Mucosa of stomach (tissue), 1 donor: ENCODE measurements at regions not wholly inside any gene's neighbourhood (a gene's known extent, or its start where the extent isn't known, plus 50 kb on each side); places are given as distances from the start of the nearest gene placed in this dataset.
"Not testable (repeated sequence)": the region's sequence is repeated elsewhere in the genome, so short reads cannot be mapped to it uniquely, and the experiment has no call there.

Experiments
- H3K27me3 ChIP-seq: one replicate; pipeline ENCODE4 v1.7.0; 2013; ENCODE audit warnings: mild to moderate bottlenecking, low read length; ENCODE audit not compliant: control insufficient read depth, insufficient read depth
- H3K36me3 ChIP-seq: one replicate; pipeline ENCODE4 v1.7.0; 2013; ENCODE audit warnings: low read length; ENCODE audit not compliant: control insufficient read depth, insufficient read depth
- H3K4me1 ChIP-seq: one replicate; pipeline ENCODE4 v1.7.0; 2013; ENCODE audit warnings: mild to moderate bottlenecking, low read length; ENCODE audit not compliant: control insufficient read depth, insufficient read depth
- H3K4me3 ChIP-seq: one replicate; pipeline ENCODE4 v1.7.0; 2013; ENCODE audit warnings: low read length
- H3K9ac ChIP-seq: one replicate; pipeline ENCODE4 v1.7.0; 2013; ENCODE audit warnings: mild to moderate bottlenecking, low read length, moderate library complexity
- H3K9me3 ChIP-seq: one replicate; pipeline ENCODE4 v1.7.0; 2013; ENCODE audit warnings: mild to moderate bottlenecking, low read length, moderate library complexity; ENCODE audit not compliant: control insufficient read depth
- donor health status: Pancreatic carcinoma.

DNA sequence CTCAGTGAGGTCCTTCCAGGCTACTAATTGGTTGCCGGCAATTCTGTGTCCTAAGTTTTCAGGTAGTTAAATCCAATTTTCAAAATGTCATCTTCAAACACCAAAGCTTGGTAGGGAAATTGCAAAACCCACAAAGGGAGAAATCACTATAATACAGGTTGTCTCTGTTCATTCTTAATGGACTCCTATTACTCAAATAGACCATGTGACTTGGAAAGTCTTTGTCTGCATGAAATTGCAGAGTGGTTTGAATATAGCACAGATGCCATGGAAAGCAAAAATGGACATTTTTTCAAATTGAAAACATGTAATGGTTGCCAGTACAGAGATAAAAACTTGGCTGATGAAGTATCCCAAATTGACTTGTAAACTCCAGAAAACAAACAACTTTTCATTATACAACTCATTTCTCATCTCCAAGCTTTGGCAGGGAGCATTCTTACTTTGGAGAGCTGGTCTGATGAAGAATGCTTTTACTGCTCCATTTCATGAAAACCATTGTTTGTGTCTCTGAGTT, 169.5 kb upstream of the PKN2 start:
- Histone ChIP-seq H3K9ac (no peak overlapping the region), H3K27me3 (no peaks in the 10 kb centered on the region), H3K4me3 (no peak overlapping the region), H3K9me3 (no peaks in the 10 kb centered on the region), H3K36me3 (no peaks in the 10 kb centered on the region), H3K4me1 (no peaks in the 10 kb centered on the region)

DNA sequence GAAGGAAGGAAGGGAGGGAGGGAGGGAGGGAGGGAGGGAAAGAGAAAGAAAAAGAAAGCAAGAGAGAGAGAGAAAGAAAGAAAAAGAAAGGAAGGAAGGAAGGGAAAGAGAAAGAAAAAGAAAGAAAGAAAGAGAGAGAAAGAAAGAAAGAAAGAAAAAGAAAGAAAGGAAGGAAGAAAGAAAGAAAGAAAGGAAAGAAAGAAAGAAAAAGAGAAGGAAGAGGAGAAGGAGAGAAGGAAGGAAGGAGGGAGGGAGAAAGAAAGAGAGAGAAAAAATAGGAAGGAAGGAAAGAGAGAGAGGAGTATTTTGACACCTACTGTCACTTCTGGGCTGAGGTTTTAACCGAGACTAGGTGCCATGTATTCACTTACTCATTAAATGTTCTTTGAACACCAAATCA, 166.6 kb upstream of the PKN2 start:
- H3K9me3 ChIP-seq, H3K36me3 ChIP-seq, H3K4me1 ChIP-seq, H3K9ac ChIP-seq, H3K4me3 ChIP-seq, H3K27me3 ChIP-seq: not testable (repeated sequence)

DNA sequence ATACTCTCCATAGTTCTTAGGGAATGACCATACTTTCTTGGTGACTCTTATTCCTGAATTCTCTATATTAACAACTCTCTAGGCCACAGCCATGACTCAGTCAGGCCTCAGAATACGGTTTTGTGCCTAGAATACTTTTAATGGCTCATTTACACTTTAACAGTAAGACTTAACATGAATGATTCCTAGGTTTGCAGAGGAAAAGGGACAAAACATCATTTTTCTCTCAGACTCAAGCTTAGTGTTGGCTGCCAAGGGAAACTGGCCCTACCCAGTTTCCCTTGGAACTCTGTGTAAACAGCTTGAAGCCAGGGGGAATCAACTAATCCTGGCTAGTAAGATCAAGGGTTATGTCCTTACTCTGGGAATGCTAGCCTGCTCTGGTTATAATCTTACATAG, 164.9 kb upstream of the PKN2 start:
- H3K9ac ChIP-seq: no peak overlapping the region
- no peak overlapping the region for H3K4me3 ChIP-seq
- H3K27me3 ChIP-seq: no peaks in the 10 kb centered on the region
- H3K4me1 ChIP-seq: no peaks in the 10 kb centered on the region
- H3K9me3 ChIP-seq: no peaks in the 10 kb centered on the region
- H3K36me3 ChIP-seq: no peaks in the 10 kb centered on the region

DNA sequence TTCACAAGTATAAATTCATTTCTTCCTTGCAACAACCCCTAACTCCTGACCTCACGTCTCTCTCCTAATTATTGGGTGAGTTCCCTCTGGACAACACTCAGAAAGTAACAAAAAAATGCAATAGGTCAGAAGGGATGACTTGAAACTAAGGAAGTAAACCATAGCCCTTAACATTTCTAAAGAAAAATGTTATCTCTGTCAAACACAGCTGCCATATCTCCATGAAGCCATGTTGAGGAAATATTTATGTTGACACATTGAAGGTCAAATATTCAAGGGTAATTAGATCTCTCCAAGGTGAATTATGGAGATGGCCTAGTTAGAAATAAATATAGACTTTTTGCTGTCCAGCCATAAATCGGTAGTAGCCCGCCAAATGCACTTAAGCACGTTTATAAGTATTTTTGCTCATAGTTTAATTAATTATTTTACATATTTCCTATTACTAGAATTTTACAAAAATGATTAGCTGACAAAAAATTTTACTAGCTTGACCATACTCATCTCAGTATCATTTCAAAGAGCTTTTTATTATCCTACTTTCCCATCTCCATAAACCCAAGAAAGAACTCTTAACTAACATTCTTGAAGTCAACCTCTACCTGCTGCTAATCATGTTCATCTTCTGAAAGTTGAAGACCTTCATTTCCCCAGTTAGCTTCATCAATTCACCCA, 160.1 kb upstream of the PKN2 start:
- H3K4me1 ChIP-seq: no peaks in the 10 kb centered on the region
- no peaks in the 10 kb centered on the region for H3K36me3 ChIP-seq
- no peak overlapping the region for H3K4me3 ChIP-seq
- no peaks in the 10 kb centered on the region for H3K9me3 ChIP-seq
- no peaks in the 10 kb centered on the region for H3K27me3 ChIP-seq
- H3K9ac ChIP-seq: no peak overlapping the region

DNA sequence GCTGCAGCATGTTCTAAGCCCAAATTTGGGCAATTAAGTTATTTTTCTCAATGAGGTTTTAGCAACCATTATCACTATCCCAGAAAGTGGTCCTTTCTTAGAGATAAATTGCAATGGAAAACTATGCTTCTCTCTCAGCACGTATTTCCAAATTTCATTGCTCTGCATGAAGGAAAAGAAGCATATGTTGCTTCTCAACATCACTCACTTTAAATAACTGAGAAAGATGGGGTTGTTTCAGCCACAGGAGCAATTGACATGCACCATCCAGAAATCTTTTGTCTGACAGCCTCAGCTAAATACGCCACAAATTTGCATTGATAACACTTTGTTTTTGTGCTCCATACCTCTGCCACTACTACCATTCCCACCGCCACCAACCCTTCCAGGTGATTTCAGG, 157.6 kb upstream of the PKN2 start:
- Histone ChIP-seq H3K27me3 (no peaks in the 10 kb centered on the region), H3K4me1 (no peaks in the 10 kb centered on the region), H3K9me3 (no peaks in the 10 kb centered on the region), H3K36me3 (no peaks in the 10 kb centered on the region), H3K4me3 (no peak overlapping the region), H3K9ac (no peak overlapping the region)

DNA sequence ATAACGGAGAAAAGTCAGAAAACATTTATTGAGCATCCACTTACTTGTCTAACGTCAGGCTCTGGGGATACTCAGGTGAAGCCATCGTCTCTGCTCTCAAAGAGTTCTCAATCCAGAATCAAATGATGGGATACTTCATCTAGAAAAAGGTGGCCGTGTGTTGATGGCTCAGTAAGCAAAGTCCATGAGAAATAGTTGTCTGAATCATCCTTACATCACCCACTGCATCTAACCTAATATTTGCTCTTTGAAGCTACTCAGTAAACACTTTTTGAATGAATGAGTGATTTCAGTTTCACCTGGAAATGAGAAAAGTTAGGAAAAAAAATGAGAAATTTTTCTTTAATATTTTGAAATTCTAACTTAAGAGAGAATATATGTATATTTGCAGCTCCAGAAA, 155.3 kb upstream of the PKN2 start:
- no peak overlapping the region for H3K4me3 ChIP-seq
- no peak overlapping the region for H3K9ac ChIP-seq
- H3K27me3 ChIP-seq: no peaks in the 10 kb centered on the region
- H3K4me1 ChIP-seq: no peaks in the 10 kb centered on the region
- H3K36me3 ChIP-seq: no peaks in the 10 kb centered on the region
- no peaks in the 10 kb centered on the region for H3K9me3 ChIP-seq

DNA sequence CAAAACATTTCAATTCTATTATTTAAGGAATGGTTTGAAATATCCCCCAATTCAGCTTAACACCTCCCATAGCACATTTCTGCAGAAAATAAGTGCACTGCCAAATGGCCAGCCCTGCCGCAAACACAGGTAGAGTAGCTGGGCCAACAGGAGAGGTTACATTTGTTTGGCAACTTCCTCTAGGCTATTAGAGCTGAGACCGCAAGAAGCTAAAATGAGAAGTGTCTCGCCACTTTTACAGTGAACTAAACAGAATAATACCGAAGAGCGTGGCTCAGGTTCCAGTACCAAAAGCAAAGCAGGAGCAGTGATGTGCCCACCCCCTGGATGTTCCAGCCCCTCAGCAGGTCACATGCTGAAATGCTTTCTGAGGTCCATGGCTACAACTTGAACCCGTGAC, 154.5 kb upstream of the PKN2 start:
- Histone ChIP-seq H3K9ac (no peak overlapping the region), H3K4me3 (no peak overlapping the region), H3K9me3 (no peaks in the 10 kb centered on the region), H3K4me1 (no peaks in the 10 kb centered on the region), H3K36me3 (no peaks in the 10 kb centered on the region), H3K27me3 (no peaks in the 10 kb centered on the region)

DNA sequence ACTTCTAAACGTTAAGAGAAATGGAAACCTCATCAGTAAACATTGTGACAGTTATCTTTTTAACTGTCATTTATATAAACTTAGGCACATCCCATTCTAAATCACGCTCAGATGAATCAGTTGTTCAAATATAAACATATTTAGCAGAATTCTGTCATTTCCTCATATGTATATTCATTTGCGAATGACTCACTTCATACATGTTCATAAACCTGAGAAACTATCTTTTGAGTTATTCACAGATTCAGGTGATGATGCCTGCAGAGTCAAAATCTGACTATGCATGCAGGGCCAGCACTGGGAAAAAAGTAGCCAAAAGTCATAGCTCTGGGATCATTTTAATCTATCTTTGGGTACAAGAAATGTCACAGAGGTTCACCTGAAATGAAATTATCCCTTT, 153.8 kb upstream of the PKN2 start:
- H3K36me3 ChIP-seq: no peaks in the 10 kb centered on the region
- H3K4me3 ChIP-seq: no peak overlapping the region
- H3K9me3 ChIP-seq: no peaks in the 10 kb centered on the region
- no peak overlapping the region for H3K9ac ChIP-seq
- H3K27me3 ChIP-seq: no peaks in the 10 kb centered on the region
- H3K4me1 ChIP-seq: no peaks in the 10 kb centered on the region

DNA sequence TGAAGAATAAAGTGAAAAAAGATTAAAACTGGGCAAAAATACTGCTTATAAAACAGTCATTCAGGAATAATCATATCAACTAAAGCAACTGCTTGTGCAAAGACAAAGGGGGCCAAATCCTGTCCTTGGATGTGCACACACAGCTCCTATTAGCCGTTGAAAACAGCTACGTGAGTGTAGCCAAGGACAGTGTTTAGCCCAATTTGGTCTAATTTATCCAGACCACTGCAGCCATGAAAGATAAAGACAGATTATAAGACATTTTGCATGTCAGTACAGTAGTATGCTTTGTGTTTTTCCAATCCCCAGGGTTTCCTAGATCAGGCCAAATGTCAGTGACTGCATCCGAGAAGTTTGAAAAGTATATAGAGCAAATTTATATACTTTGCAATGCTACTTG, 146.3 kb upstream of the PKN2 start:
- no peak overlapping the region for H3K9ac ChIP-seq
- H3K4me1 ChIP-seq: no peaks in the 10 kb centered on the region
- H3K27me3 ChIP-seq: no peaks in the 10 kb centered on the region
- H3K36me3 ChIP-seq: no peaks in the 10 kb centered on the region
- H3K4me3 ChIP-seq: no peak overlapping the region
- no peaks in the 10 kb centered on the region for H3K9me3 ChIP-seq

DNA sequence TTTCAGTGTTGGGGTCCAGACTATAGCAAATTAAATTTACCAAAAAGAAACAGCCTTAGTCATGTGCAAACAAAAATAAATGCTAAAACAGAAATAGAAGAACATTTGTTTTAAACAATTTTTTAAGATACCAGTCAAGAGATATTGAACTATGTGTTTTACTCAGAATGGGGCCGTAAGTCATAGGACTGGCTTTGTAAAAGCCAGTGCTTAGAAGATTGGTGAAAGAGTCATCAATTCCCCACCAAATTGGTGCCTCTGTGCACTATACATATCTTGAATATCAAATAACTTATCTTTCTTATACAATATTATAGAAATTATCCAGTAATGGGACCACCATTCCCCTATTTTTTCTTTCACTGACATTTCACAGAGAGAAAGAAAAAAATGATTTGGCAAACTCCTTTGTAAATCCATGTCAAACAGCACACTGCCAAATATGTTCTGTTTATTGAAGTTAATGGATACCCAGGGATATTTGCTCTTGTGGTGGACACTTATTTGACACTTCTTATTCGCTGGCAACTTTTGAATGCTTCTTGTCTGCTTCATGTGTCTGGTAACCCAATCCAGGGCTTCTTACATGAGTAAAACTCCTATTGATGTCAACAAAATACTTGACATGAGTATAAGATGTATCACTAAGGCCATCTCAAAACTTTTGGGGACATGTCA, 145.7 kb upstream of the PKN2 start:
- no peaks in the 10 kb centered on the region for H3K36me3 ChIP-seq
- no peaks in the 10 kb centered on the region for H3K27me3 ChIP-seq
- no peaks in the 10 kb centered on the region for H3K4me1 ChIP-seq
- no peaks in the 10 kb centered on the region for H3K9me3 ChIP-seq
- H3K9ac ChIP-seq: no peak overlapping the region
- H3K4me3 ChIP-seq: no peak overlapping the region

DNA sequence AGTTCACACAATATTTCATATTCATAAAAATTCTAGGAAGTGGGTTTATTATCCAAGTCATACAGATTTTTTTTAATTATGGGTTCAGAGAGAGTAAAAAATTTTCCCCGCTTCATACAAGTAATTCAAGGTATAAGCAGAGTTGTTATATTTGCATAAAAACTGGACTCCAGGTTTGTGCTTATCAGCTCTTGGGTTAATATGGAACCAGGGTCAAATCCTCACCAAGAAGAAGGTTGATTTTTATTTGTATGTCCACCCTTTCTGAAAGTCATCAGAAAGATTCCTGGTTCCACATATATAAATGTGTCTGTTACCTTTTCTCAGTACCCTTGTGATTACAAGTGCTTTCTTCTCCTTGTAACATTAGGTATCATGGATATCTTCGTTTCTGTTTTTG, 143.8 kb upstream of the PKN2 start:
- H3K4me1 ChIP-seq: no peaks in the 10 kb centered on the region
- no peaks in the 10 kb centered on the region for H3K36me3 ChIP-seq
- no peak overlapping the region for H3K9ac ChIP-seq
- H3K9me3 ChIP-seq: no peaks in the 10 kb centered on the region
- no peak overlapping the region for H3K4me3 ChIP-seq
- no peaks in the 10 kb centered on the region for H3K27me3 ChIP-seq

DNA sequence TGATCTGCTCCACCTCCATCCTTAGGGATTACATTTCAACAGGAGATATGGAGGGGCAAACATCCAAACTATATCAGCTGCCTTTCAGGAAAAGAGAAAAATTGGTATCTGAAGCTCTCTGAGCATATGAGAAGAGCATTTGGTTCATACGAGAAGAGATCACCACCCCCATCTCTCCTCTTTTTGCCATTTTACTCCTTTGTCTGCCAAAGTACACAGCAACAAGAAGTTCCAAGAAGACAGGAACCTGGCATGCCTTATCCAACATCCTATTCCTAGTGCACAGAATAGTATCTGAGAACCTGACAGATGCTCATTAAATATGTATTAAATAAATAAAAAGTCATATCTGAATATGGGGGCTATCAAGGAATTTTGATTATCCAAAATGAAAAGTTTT, 142.5 kb upstream of the PKN2 start:
- no peaks in the 10 kb centered on the region for H3K27me3 ChIP-seq
- no peaks in the 10 kb centered on the region for H3K4me1 ChIP-seq
- no peaks in the 10 kb centered on the region for H3K9me3 ChIP-seq
- H3K4me3 ChIP-seq: no peak overlapping the region
- no peak overlapping the region for H3K9ac ChIP-seq
- H3K36me3 ChIP-seq: no peaks in the 10 kb centered on the region
